ENCODE measurements at regions not wholly inside any gene's neighbourhood (a gene's known extent, or its start where the extent isn't known, plus 50 kb on each side); places are given as distances from the start of the nearest gene placed in this dataset.

- Histone ChIP-seq H3K4me1 (ENCODE audit: control insufficient read depth in 2 of 2, insufficient read depth in 2 of 2, low read length in 2 of 2) (no peaks in the 10 kb centered on the region), H3K9me3 (ENCODE audit: control insufficient read depth in 2 of 3, low read length in 3 of 3) (no peaks in the 10 kb centered on the region), H3K27me3 (ENCODE audit: control insufficient read depth in 2 of 2, insufficient read depth in 2 of 2, low read length in 2 of 2) (no peaks in the 10 kb centered on the region), H3K4me3 (ENCODE audit: low read length) (no peak overlapping the region), H3K36me3 (ENCODE audit: control insufficient read depth in 2 of 3, insufficient read depth in 3 of 3, low read length in 3 of 3) (no peaks in the 10 kb centered on the region), H3K27ac (ENCODE audit: low read depth, low read length) (no peak overlapping the region)
- ATAC-seq (no peak), DNase-seq (no peak)
- Mint-ChIP-seq H3K9me3 (peaks cover 0 to 3% (median 0%) of the 10 kb centered on the region in 11 donors), H3K27ac (no peak overlapping the region), H3K27me3 (no peaks in the 10 kb centered on the region), H3K4me1 (no peaks in the 10 kb centered on the region), H3K36me3 (no peaks in the 10 kb centered on the region), H3K4me3 (no peak overlapping the region)
- ChIA-PET POLR2A (no interaction called here), CTCF (no interaction called here)
- intact Hi-C loops (cut with micrococcal nuclease) = no loop called here
Observed at GRCh38 chr9:80605129-80605528, 1033.4 kb downstream of the TLE4 start.

GRCh38 chr9:80602291-80602690, 1030.5 kb downstream of the TLE4 start:
- no peaks in the 10 kb centered on the region for H3K36me3 ChIP-seq (ENCODE audit: control insufficient read depth in 2 of 3, insufficient read depth in 3 of 3, low read length in 3 of 3)
- POLR2A ChIA-PET = no interaction called here
- CTCF ChIA-PET = interaction anchor here (0.6 kb wide), 1 partner anchor 29 kb away, joined by 3 read pairs; no protein-coding TSS in a partner anchor

GRCh38 chr9:80596579-80596978, 1024.8 kb downstream of the TLE4 start:
- H3K36me3 ChIP-seq (ENCODE audit: control insufficient read depth in 2 of 3, insufficient read depth in 3 of 3, low read length in 3 of 3) = no peaks in the 10 kb centered on the region
- CTCF ChIA-PET = no interaction called here
- H3K9me3 ChIP-seq (ENCODE audit: control insufficient read depth in 2 of 3, low read length in 3 of 3) = no peaks in the 10 kb centered on the region
- Mint-ChIP-seq H3K4me3 (no peak overlapping the region), H3K36me3 (no peaks in the 10 kb centered on the region), H3K4me1 (peaks cover 0 to 2% (median 0%) of the 10 kb centered on the region in 7 donors), H3K27ac (no peak overlapping the region), H3K9me3 (peaks cover 0 to 15% (median 4%) of the 10 kb centered on the region in 11 donors), H3K27me3 (no peaks in the 10 kb centered on the region)
- intact Hi-C loops (cut with micrococcal nuclease) = no loop called here
- no peak overlapping the region for H3K4me3 ChIP-seq (ENCODE audit: low read length)
- no peaks in the 10 kb centered on the region for H3K4me1 ChIP-seq (ENCODE audit: control insufficient read depth in 2 of 2, insufficient read depth in 2 of 2, low read length in 2 of 2)
- no peak overlapping the region for H3K27ac ChIP-seq (ENCODE audit: low read depth, low read length)
- ATAC-seq (no peak), DNase-seq (no peak)
- no peaks in the 10 kb centered on the region for H3K27me3 ChIP-seq (ENCODE audit: control insufficient read depth in 2 of 2, insufficient read depth in 2 of 2, low read length in 2 of 2)
- POLR2A ChIA-PET = no interaction called here

More at GRCh38 chr9:80602291-80602690, 1030.5 kb downstream of the TLE4 start:
- Mint-ChIP-seq H3K27ac (no peak overlapping the region), H3K27me3 (no peaks in the 10 kb centered on the region), H3K9me3 (peaks cover 0 to 5% (median 0%) of the 10 kb centered on the region in 11 donors), H3K4me3 (no peak overlapping the region), H3K4me1 (no peaks in the 10 kb centered on the region), H3K36me3 (no peaks in the 10 kb centered on the region)
- no peak overlapping the region for H3K4me3 ChIP-seq (ENCODE audit: low read length)
- ATAC-seq = no peak
- intact Hi-C loops (cut with micrococcal nuclease) = no loop called here
- no peaks in the 10 kb centered on the region for H3K9me3 ChIP-seq (ENCODE audit: control insufficient read depth in 2 of 3, low read length in 3 of 3)
- DNase-seq = no peak
- H3K27me3 ChIP-seq (ENCODE audit: control insufficient read depth in 2 of 2, insufficient read depth in 2 of 2, low read length in 2 of 2) = no peaks in the 10 kb centered on the region
- no peaks in the 10 kb centered on the region for H3K4me1 ChIP-seq (ENCODE audit: control insufficient read depth in 2 of 2, insufficient read depth in 2 of 2, low read length in 2 of 2)
- H3K27ac ChIP-seq (ENCODE audit: low read depth, low read length) = no peak overlapping the region

- no peak for DNase-seq
- no peak overlapping the region for H3K27ac ChIP-seq (ENCODE audit: low read depth, low read length)
- H3K9me3 ChIP-seq (ENCODE audit: control insufficient read depth in 2 of 3, low read length in 3 of 3) = no peaks in the 10 kb centered on the region
- no peak for ATAC-seq
- Mint-ChIP-seq H3K36me3 (no peaks in the 10 kb centered on the region), H3K27me3 (no peaks in the 10 kb centered on the region), H3K9me3 (peaks cover 0 to 13% (median 6%) of the 10 kb centered on the region in 11 donors), H3K4me3 (no peak overlapping the region), H3K4me1 (peaks cover 0 to 2% (median 0%) of the 10 kb centered on the region in 7 donors), H3K27ac (no peak overlapping the region)
- no peak overlapping the region for H3K4me3 ChIP-seq (ENCODE audit: low read length)
- intact Hi-C loops (cut with micrococcal nuclease) = no loop called here
- ChIA-PET CTCF (no interaction called here), POLR2A (no interaction called here)
- H3K4me1 ChIP-seq (ENCODE audit: control insufficient read depth in 2 of 2, insufficient read depth in 2 of 2, low read length in 2 of 2) = no peaks in the 10 kb centered on the region
- H3K36me3 ChIP-seq (ENCODE audit: control insufficient read depth in 2 of 3, insufficient read depth in 3 of 3, low read length in 3 of 3) = no peaks in the 10 kb centered on the region
- H3K27me3 ChIP-seq (ENCODE audit: control insufficient read depth in 2 of 2, insufficient read depth in 2 of 2, low read length in 2 of 2) = no peaks in the 10 kb centered on the region
Observed at GRCh38 chr9:80595192-80595591, 1023.4 kb downstream of the TLE4 start.

GRCh38 chr9:80592413-80592812, 1020.6 kb downstream of the TLE4 start:
- no peaks in the 10 kb centered on the region for H3K36me3 Mint-ChIP-seq
- H3K27ac Mint-ChIP-seq = no peak overlapping the region
- H3K4me1 ChIP-seq (ENCODE audit: control insufficient read depth in 2 of 2, insufficient read depth in 2 of 2, low read length in 2 of 2) = no peaks in the 10 kb centered on the region
- no peaks in the 10 kb centered on the region for H3K27me3 ChIP-seq (ENCODE audit: control insufficient read depth in 2 of 2, insufficient read depth in 2 of 2, low read length in 2 of 2)
- DNase-seq (no peak), ATAC-seq (no peak)
- POLR2A ChIA-PET = no interaction called here
- CTCF ChIA-PET = no interaction called here
- peaks cover 0 to 2% (median 0%) of the 10 kb centered on the region in 7 donors for H3K4me1 Mint-ChIP-seq
- H3K4me3 ChIP-seq (ENCODE audit: low read length) = no peak overlapping the region
- no peak overlapping the region for H3K27ac ChIP-seq (ENCODE audit: low read depth, low read length)
- peaks cover 0 to 13% (median 8%) of the 10 kb centered on the region in 11 donors for H3K9me3 Mint-ChIP-seq
- H3K27me3 Mint-ChIP-seq = no peaks in the 10 kb centered on the region
- intact Hi-C loops (cut with micrococcal nuclease) = no loop called here
- no peaks in the 10 kb centered on the region for H3K9me3 ChIP-seq (ENCODE audit: control insufficient read depth in 2 of 3, low read length in 3 of 3)
- no peaks in the 10 kb centered on the region for H3K36me3 ChIP-seq (ENCODE audit: control insufficient read depth in 2 of 3, insufficient read depth in 3 of 3, low read length in 3 of 3)
- no peak overlapping the region for H3K4me3 Mint-ChIP-seq

GRCh38 chr9:80586786-80587330, 1015.1 kb downstream of the TLE4 start:
- intact Hi-C loops (cut with micrococcal nuclease) = no loop called here
- no peaks in the 10 kb centered on the region for H3K9me3 ChIP-seq (ENCODE audit: control insufficient read depth in 2 of 3, low read length in 3 of 3)
- ATAC-seq (no peak), DNase-seq (no peak)
- no peak overlapping the region for H3K4me3 Mint-ChIP-seq
- H3K27me3 ChIP-seq (ENCODE audit: control insufficient read depth in 2 of 2, insufficient read depth in 2 of 2, low read length in 2 of 2) = no peaks in the 10 kb centered on the region
- no peak overlapping the region for H3K27ac Mint-ChIP-seq
- POLR2A ChIA-PET = no interaction called here
- H3K36me3 Mint-ChIP-seq = no peaks in the 10 kb centered on the region
- no peaks in the 10 kb centered on the region for H3K4me1 ChIP-seq (ENCODE audit: control insufficient read depth in 2 of 2, insufficient read depth in 2 of 2, low read length in 2 of 2)
- H3K27me3 Mint-ChIP-seq = no peaks in the 10 kb centered on the region
- H3K9me3 Mint-ChIP-seq = peaks cover 0 to 9% (median 4%) of the 10 kb centered on the region in 11 donors
- CTCF ChIA-PET = no interaction called here
- no peak overlapping the region for H3K4me3 ChIP-seq (ENCODE audit: low read length)
- no peaks in the 10 kb centered on the region for H3K4me1 Mint-ChIP-seq
- H3K36me3 ChIP-seq (ENCODE audit: control insufficient read depth in 2 of 3, insufficient read depth in 3 of 3, low read length in 3 of 3) = no peaks in the 10 kb centered on the region
- H3K27ac ChIP-seq (ENCODE audit: low read depth, low read length) = no peak overlapping the region

- no peak for DNase-seq
- intact Hi-C loops (cut with micrococcal nuclease) = no loop called here
- Mint-ChIP-seq H3K4me1 (peaks cover 0 to 1% (median 0%) of the 10 kb centered on the region in 7 donors), H3K36me3 (no peaks in the 10 kb centered on the region), H3K27me3 (no peaks in the 10 kb centered on the region), H3K9me3 (peaks cover 3 to 56% (median 16%) of the 10 kb centered on the region in 11 donors), H3K27ac (no peak overlapping the region), H3K4me3 (no peak overlapping the region)
- H3K4me3 ChIP-seq (ENCODE audit: low read length) = no peak overlapping the region
- POLR2A ChIA-PET = no interaction called here
- H3K9me3 ChIP-seq (ENCODE audit: control insufficient read depth in 2 of 3, low read length in 3 of 3) = peaks cover 0 to 5% (median 0%) of the 10 kb centered on the region in 3 experiments
- H3K4me1 ChIP-seq (ENCODE audit: control insufficient read depth in 2 of 2, insufficient read depth in 2 of 2, low read length in 2 of 2) = no peaks in the 10 kb centered on the region
- H3K36me3 ChIP-seq (ENCODE audit: control insufficient read depth in 2 of 3, insufficient read depth in 3 of 3, low read length in 3 of 3) = no peaks in the 10 kb centered on the region
- CTCF ChIA-PET = no interaction called here
- no peak for ATAC-seq
- no peaks in the 10 kb centered on the region for H3K27me3 ChIP-seq (ENCODE audit: control insufficient read depth in 2 of 2, insufficient read depth in 2 of 2, low read length in 2 of 2)
- no peak overlapping the region for H3K27ac ChIP-seq (ENCODE audit: low read depth, low read length)
Observed at GRCh38 chr9:80571953-80572352, 1000.2 kb downstream of the TLE4 start.

Measured in naive thymus-derived CD4-positive, alpha-beta T cell (primary cell).